ENCODE measurements at regions not wholly inside any gene's neighbourhood (a gene's known extent, or its start where the extent isn't known, plus 50 kb on each side); places are given as distances from the start of the nearest gene placed in this dataset.

- no peak for TF ChIP-seq CTCF (IDR thresholded peaks at IDR 0.05 in 8 of 11, conservative IDR thresholded peaks at IDR 0.05 in 3 of 11)
- no peak for TF ChIP-seq POLR2AphosphoS5 (IDR thresholded peaks at IDR 0.05)
- no peak for TF ChIP-seq POLR2A (IDR thresholded peaks at IDR 0.05)
These were observed 319.6 kb upstream of the HS3ST1 start for GRCh38 chr4:11748164-11748872.
